ENCODE measurements at regions not wholly inside any gene's neighbourhood (a gene's known extent, or its start where the extent isn't known, plus 50 kb on each side); places are given as distances from the start of the nearest gene placed in this dataset.

DNA sequence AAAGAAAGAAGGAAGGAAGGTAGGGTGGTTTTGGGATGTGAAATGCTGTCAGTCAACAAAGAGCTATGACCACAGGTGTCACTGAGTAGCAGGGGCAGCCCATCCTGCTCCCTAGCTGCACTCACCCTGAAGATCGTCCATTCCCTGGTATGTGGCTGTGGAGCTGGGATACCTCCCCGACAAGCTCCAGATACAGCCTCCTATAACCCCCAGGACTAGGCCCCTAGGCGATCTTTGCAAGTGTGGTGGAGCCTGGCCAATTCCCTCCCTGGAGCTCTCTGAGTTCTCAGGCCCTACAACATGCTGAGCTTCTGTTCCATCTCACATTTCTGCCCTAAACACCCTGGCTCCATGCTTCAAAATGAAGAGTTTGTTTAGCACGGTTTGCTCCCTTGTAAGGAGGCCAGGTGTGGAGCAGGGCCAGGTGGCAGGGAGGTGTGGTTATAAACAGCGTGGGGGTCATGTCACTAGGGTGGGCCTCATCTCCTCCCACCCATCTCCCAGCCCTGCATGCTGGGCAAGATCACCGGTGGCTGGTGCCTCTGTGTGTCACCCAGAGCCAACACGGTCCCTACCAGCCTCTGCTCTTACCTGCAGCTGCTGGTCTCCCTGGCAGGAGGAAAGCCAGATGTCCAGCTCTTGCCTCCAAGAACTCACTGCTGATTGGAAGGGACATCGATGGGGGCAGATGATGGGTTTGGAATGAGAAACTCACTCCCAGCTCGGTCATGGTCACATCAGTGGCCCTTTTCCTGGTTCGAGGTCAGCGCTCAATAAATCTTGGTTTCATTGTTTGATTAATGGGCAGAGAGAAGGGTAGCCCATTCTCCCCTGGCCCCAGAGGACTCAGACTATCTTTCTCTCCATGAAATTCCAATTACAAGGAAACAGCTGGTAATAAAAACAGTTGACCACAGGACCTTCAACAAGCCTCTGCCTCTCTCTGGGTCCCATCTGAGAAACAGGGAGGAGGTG lies 511.0 kb upstream of the CDH5 start:
- TF ChIP-seq, protein P1, sequence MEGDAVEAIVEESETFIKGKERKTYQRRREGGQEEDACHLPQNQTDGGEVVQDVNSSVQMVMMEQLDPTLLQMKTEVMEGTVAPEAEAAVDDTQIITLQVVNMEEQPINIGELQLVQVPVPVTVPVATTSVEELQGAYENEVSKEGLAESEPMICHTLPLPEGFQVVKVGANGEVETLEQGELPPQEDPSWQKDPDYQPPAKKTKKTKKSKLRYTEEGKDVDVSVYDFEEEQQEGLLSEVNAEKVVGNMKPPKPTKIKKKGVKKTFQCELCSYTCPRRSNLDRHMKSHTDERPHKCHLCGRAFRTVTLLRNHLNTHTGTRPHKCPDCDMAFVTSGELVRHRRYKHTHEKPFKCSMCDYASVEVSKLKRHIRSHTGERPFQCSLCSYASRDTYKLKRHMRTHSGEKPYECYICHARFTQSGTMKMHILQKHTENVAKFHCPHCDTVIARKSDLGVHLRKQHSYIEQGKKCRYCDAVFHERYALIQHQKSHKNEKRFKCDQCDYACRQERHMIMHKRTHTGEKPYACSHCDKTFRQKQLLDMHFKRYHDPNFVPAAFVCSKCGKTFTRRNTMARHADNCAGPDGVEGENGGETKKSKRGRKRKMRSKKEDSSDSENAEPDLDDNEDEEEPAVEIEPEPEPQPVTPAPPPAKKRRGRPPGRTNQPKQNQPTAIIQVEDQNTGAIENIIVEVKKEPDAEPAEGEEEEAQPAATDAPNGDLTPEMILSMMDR (IDR thresholded peaks at IDR 0.05; ENCODE audit: low read depth, low read length, missing control alignments), result no peak
- no peak overlapping the region for H3K4me3 ChIP-seq (ENCODE audit: low read depth, low read length)
- no peak for DNase-seq (ENCODE audit: low read depth)
- in situ Hi-C loops (cut with HindIII; ENCODE audit: low sequenced_read_pairs), result no loop called here

DNA sequence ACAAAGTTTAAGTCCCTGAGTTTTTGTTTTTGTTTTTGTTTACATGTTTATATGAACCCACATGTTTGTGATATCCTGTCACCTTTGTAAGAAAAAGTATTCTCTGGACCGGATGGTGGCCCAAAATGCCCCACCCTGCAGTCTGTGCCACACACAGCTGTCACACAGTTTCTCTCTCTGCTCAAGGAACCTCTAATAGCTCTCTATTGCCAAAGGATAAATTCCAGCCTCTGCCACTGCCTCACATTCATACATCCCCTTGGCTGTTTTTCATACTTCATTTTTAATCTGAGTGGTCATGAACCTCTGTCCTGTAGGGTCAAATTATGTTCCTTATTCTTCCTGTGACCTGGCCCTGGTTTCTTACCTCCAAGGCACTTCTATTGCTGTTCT lies 520.3 kb upstream of the CDH5 start:
- H3K4me3 ChIP-seq (ENCODE audit: low read depth, low read length), result no peak overlapping the region
- DNase-seq (ENCODE audit: low read depth), result no peak
- in situ Hi-C loops (cut with HindIII; ENCODE audit: low sequenced_read_pairs), result no loop called here
- TF ChIP-seq, protein P1 (IDR thresholded peaks at IDR 0.05; ENCODE audit: low read depth, low read length, missing control alignments), result no peak

DNA sequence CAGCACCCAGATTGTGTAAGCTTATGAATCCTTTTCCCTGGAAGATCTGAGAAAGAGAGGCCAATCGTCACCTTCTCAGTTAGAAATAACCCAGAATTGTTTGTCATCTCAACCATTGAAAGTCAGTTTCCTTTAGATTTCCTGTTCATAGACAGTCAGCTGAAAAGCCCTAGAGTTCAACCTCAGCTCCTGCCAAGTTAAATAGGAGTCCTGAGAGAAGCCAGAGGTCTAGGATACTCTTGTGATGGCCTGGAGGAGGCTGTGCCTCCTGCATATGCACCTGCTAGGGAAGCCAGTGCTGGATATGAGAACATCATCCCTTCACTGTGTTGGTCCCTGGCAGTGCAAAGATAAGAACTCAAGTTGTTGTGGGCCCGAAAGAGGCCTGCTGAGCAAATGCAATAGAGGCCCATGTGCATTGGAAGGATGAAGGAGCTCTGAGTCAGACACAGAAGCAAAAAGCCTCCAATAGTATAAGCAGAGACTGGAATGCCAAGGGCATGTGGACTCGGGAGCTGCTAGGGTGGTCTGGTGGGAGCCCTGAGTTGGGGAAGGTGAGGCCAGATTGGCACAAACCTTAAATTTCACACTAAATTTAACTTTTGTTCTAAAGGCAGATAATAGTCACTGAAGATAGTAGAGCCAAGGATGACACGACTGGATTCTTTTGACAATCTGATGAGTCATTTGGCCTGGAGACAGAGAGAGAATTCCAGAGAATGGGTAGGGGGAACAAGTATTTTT lies 520.9 kb upstream of the CDH5 start:
- H3K4me3 ChIP-seq (ENCODE audit: low read depth, low read length), result no peak overlapping the region
- in situ Hi-C loops (cut with HindIII; ENCODE audit: low sequenced_read_pairs), result no loop called here
- no peak for DNase-seq (ENCODE audit: low read depth)
- TF ChIP-seq, protein P1 (IDR thresholded peaks at IDR 0.05; ENCODE audit: low read depth, low read length, missing control alignments), result no peak

DNA sequence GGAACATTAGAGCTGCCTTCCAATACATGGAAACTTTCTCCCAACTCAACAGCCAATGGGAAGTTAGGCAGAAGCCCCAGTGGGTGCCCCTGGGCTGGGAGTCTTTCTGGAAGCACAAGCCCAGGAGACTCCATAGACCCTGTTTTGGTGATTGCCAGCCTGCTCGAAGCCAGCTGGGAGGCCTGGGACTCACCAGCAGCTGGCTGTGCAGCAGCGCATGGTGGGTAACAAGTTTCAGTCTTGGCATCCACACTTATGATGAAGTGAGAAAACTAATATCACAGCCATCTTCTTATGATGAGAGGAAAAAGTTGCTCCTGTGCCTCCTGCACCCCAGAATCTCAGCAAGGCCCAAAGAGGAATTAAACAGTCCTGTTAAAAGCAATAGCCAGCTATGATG lies 522.5 kb upstream of the CDH5 start:
- in situ Hi-C loops (cut with HindIII; ENCODE audit: low sequenced_read_pairs), result no loop called here
- no peak overlapping the region for H3K4me3 ChIP-seq (ENCODE audit: low read depth, low read length)
- TF ChIP-seq, protein P1 (IDR thresholded peaks at IDR 0.05; ENCODE audit: low read depth, low read length, missing control alignments), result no peak
- DNase-seq (ENCODE audit: low read depth), result no peak

DNA sequence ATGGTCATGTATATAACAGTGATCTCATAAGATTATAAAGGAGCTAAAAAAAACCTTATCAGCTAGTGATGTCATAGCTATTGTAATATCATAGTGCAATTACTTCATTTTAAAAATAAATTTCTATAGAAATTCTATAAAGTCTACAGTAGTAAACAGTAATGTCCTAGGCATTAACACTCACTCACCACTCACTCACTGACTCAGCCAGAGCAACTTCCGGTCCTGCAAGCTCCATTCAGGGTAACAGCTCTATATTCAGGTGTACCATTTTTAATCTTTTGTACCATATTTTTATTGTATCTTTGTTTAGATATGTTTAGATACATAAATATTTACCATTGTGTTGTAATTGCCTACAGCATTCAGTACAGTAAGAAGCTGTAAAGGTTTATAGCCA lies 524.4 kb upstream of the CDH5 start:
- TF ChIP-seq, protein P1 (IDR thresholded peaks at IDR 0.05; ENCODE audit: low read depth, low read length, missing control alignments), result no peak
- in situ Hi-C loops (cut with HindIII; ENCODE audit: low sequenced_read_pairs), result no loop called here
- DNase-seq (ENCODE audit: low read depth), result no peak
- H3K4me3 ChIP-seq (ENCODE audit: low read depth, low read length), result no peak overlapping the region

DNA sequence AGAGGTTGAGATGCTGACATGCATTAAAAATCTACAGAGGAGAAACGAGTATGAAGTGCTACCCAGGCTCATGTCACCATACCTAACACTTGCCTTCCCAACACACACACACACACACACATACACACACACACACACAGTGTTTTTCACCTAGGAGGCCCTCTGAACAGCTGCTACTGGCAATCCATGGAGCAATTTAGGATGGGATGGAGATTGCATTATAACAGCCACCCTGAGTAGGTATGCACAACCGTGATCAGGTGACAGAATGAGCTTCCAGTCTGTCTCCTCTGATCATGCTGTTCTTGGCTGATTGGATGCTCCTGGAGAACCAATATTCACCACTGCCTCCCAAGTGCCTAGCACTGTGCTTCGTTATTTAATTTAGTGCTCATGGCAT lies 528.5 kb upstream of the CDH5 start:
- TF ChIP-seq, protein P1 (IDR thresholded peaks at IDR 0.05; ENCODE audit: low read depth, low read length, missing control alignments), result no peak
- DNase-seq (ENCODE audit: low read depth), result no peak
- no peak overlapping the region for H3K4me3 ChIP-seq (ENCODE audit: low read depth, low read length)
- in situ Hi-C loops (cut with HindIII; ENCODE audit: low sequenced_read_pairs), result loop anchor here (5.0 kb wide), 1 partner anchor 41 kb away; no protein-coding TSS in a partner anchor

Measured in astrocyte of the cerebellum (primary cell).